Spleen (tissue), 11 donors: ENCODE measurements at regions not wholly inside any gene's neighbourhood (a gene's known extent, or its start where the extent isn't known, plus 50 kb on each side); places are given as distances from the start of the nearest gene placed in this dataset.

Source experiments
- DNase-seq: peaks from one replicate; pipeline ENCODE4 v3.0.0-alpha.2; 2020
- H3K27ac ChIP-seq, 8 donors: fragments of 200-600 bp; sonication (generic) in 7 of 8; 1 replicate in 4 of 8; 2 replicates in 4 of 8; pipeline versions ENCODE4 v1.5.0 to v1.8.0; 2016 to 2021; ENCODE audit warnings: inconsistent platforms in 4 of 8, mild to moderate bottlenecking in 4 of 8, moderate library complexity in 1 of 8
- H3K27me3 ChIP-seq, 7 donors: fragments of 200-600 bp; sonication (generic) in 6 of 7; replicated peaks in 1 of 7; 1 replicate in 4 of 7; 2 replicates in 3 of 7; pipeline versions ENCODE4 v1.5.0 to v1.8.0; 2016 to 2021; ENCODE audit warnings: inconsistent platforms in 3 of 7, mild to moderate bottlenecking in 1 of 7
- H3K36me3 ChIP-seq, 6 donors: fragments of 200-600 bp; sonication (generic) in 5 of 6; 1 replicate in 4 of 6; 2 replicates in 2 of 6; pipeline versions ENCODE4 v1.5.0 to v1.8.0; 2016 to 2021; ENCODE audit warnings: inconsistent platforms in 2 of 6
- H3K4me1 ChIP-seq, 6 donors: fragments of 200-600 bp; sonication (generic) in 5 of 6; 1 replicate in 3 of 6; 2 replicates in 3 of 6; pipeline versions ENCODE4 v1.5.0 to v1.8.0; 2016 to 2021; ENCODE audit warnings: inconsistent platforms in 3 of 6
- H3K4me3 ChIP-seq, 8 donors: fragments of 200-600 bp; sonication (generic) in 7 of 8; 1 replicate in 4 of 8; 2 replicates in 4 of 8; pipeline versions ENCODE4 v1.5.0 to v1.8.0; 2016 to 2021; ENCODE audit warnings: inconsistent platforms in 4 of 8, mild to moderate bottlenecking in 4 of 8, moderate library complexity in 2 of 8
- H3K9me3 ChIP-seq, 8 donors: fragments of 200-600 bp; sonication (generic) in 7 of 8; 1 replicate in 4 of 8; 2 replicates in 4 of 8; pipeline versions ENCODE4 v1.5.0 to v1.8.0; 2016 to 2021; ENCODE audit warnings: inconsistent platforms in 4 of 8
- POLR2A ChIP-seq, 3 donors: fragments of 450-650 bp; IDR thresholded peaks; one replicate each; pipeline ENCODE4 v1.5.1; 2017; ENCODE audit warnings: antibody characterized with exemption in 3 of 3, mild to moderate bottlenecking in 1 of 3
- POLR2AphosphoS5 ChIP-seq, 3 donors: sonication (generic); formaldehyde crosslinking; IDR thresholded peaks; one replicate each; pipeline ENCODE4 v1.5.1; 2017; ENCODE audit warnings: antibody characterized with exemption in 3 of 3
- WGBS, 5 donors: extraction: QIAGEN DNeasy Blood & Tissue Kit in 3 of 5; methylation state at CpG; one replicate each; pipeline versions ENCODE4 v1.1.5 to v1.1.7; 2013 to 2018; 5-methylcytosine and 5-hydroxymethylcytosine counted together
- intact Hi-C: fragments of 100-400 bp; cut with DNase I; formaldehyde crosslinking; loops from one replicate; pipeline ENCODE4 v1.15.0; 2023; ENCODE audit warnings: low total_unique reads
- TF ChIP-seq, protein P1 (sequence below), 11 experiments: fragments of 200-600 bp in 7 of 11; fragments of 450-650 bp in 4 of 11; sonication (generic) in 4 of 11; IDR thresholded peaks in 8 of 11; conservative IDR thresholded peaks in 3 of 11; 1 replicate in 7 of 11; 2 replicates in 4 of 11; pipeline versions ENCODE4 v1.4.0 to v1.8.0; 2016 to 2021; ENCODE audit warnings: antibody characterized with exemption in 11 of 11, inconsistent platforms in 4 of 11, mild to moderate bottlenecking in 1 of 11
- donor health status: healthy with polysubstance abuse.
- donor health status: DM: no; HTN: no; CAD: no; lungs with moderate emphysema.
- donor health status: DM: no; HTN: no; CAD: no.
- donor health status: Bipolar disorder and iron deficiency.
- donor health status: healthy.
- donor health status: DM: no; HTN: no; CAD: no.
- donor health status: DM: yes; HTN: yes; CAD: no.

DNA sequence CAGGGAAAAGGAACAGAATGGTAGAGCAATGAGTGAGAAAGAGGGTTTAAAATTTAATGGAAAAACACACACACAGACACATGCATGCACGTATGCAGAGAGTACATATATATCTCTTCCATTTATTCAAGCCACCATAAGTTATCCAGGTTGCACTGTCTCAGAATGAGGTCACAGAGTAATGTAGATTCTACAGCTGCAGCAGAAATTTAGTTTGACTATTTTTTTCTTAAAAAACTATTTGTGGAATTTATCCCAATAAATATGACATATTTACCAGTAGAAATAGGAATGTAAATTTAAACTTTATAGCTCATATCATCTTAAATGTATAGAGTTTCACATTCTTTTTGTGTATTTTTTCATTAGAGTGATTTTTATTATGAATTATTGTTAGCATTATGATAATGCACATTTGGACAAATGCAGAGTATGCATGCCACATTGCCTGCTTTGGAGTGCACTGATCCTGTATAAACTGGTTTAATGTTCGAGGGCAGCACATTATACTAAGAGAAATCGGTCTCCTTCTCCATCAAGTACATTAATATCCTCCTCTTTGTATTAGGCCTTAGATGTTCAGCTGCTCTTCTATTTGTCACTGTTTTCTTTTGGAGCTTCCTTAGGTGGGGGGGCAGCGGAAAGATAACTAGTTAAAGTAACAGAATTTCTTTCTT is 216.3 kb upstream of the TARS1 start:
- intact Hi-C loops = no loop called here
- TF ChIP-seq POLR2AphosphoS5 (IDR thresholded peaks at IDR 0.05) (no peak), POLR2A (IDR thresholded peaks at IDR 0.05) (no peak)
- TF ChIP-seq, protein P1, sequence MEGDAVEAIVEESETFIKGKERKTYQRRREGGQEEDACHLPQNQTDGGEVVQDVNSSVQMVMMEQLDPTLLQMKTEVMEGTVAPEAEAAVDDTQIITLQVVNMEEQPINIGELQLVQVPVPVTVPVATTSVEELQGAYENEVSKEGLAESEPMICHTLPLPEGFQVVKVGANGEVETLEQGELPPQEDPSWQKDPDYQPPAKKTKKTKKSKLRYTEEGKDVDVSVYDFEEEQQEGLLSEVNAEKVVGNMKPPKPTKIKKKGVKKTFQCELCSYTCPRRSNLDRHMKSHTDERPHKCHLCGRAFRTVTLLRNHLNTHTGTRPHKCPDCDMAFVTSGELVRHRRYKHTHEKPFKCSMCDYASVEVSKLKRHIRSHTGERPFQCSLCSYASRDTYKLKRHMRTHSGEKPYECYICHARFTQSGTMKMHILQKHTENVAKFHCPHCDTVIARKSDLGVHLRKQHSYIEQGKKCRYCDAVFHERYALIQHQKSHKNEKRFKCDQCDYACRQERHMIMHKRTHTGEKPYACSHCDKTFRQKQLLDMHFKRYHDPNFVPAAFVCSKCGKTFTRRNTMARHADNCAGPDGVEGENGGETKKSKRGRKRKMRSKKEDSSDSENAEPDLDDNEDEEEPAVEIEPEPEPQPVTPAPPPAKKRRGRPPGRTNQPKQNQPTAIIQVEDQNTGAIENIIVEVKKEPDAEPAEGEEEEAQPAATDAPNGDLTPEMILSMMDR (IDR thresholded peaks at IDR 0.05 in 8 of 11, conservative IDR thresholded peaks at IDR 0.05 in 3 of 11) = no peak
- WGBS, 5 donors = 84 to 93% (median 89%) methylated on average over 4 of the region's 4 CpGs
- H3K27me3 ChIP-seq = no peaks in the 10 kb centered on the region
- H3K27ac ChIP-seq = no peak overlapping the region
- H3K36me3 ChIP-seq = no peaks in the 10 kb centered on the region
- H3K4me3 ChIP-seq = no peak overlapping the region
- peaks cover 0 to 3% (median 0%) of the 10 kb centered on the region in 6 donors for H3K4me1 ChIP-seq
- peaks cover 0 to 8% (median 3%) of the 10 kb centered on the region in 8 donors for H3K9me3 ChIP-seq
- no peak for DNase-seq

DNA sequence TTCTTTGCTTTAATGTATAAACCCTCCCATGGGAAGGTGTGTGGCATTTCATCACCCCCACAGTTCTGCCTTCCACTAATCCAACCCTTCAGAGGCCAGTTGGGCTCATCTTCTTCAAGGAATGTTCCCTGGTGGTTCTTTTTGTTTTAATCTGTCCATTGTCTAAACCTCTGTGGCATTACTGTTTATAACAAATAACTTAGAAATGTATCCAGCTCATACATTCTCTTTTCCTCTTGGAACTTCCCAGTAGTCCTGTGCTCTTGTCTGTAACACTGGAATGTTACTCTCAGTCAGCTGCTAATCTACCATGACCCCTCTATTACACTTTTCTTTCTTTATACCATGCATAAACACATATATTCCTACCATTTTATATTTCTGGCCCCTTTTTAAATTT is 213.5 kb upstream of the TARS1 start:
- H3K27me3 ChIP-seq = no peaks in the 10 kb centered on the region
- H3K9me3 ChIP-seq = peaks cover 0 to 8% (median 3%) of the 10 kb centered on the region in 8 donors
- H3K4me3 ChIP-seq = no peak overlapping the region
- H3K36me3 ChIP-seq = no peaks in the 10 kb centered on the region
- no peak for DNase-seq
- peaks cover 0 to 5% (median 0%) of the 10 kb centered on the region in 6 donors for H3K4me1 ChIP-seq
- H3K27ac ChIP-seq = no peak overlapping the region
- intact Hi-C loops = no loop called here
- TF ChIP-seq, protein P1 (IDR thresholded peaks at IDR 0.05 in 8 of 11, conservative IDR thresholded peaks at IDR 0.05 in 3 of 11) = no peak
- TF ChIP-seq POLR2AphosphoS5 (IDR thresholded peaks at IDR 0.05) (no peak), POLR2A (IDR thresholded peaks at IDR 0.05) (no peak)

DNA sequence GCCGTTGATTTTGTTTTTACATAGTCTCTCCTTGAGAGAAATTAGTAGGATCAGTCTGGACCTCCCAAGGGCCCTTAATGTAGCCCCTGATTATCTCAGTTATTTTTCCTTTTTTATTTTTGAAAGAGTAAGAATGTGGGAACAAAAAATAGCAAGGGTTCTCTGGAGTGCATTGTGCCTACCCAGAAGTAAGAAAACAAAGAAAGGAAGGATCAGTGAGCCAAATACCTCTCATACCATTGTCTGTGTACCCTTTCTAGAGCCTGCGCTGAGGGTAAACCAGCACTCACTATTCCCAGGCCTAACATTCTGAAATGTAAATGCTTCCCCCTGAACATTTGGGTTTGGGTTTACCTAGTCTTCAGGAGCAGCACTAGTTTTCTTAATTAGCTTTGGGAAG is 213.0 kb upstream of the TARS1 start:
- H3K27me3 ChIP-seq = no peaks in the 10 kb centered on the region
- peaks cover 0 to 5% (median 0%) of the 10 kb centered on the region in 6 donors for H3K4me1 ChIP-seq
- DNase-seq = no peak
- 86 to 94% (median 92%) methylated on average over 2 of the region's 2 CpGs for WGBS, 5 donors
- intact Hi-C loops = no loop called here
- H3K9me3 ChIP-seq = peaks cover 0 to 8% (median 3%) of the 10 kb centered on the region in 8 donors
- H3K4me3 ChIP-seq = no peak overlapping the region
- TF ChIP-seq, protein P1 (IDR thresholded peaks at IDR 0.05 in 8 of 11, conservative IDR thresholded peaks at IDR 0.05 in 3 of 11) = no peak
- TF ChIP-seq POLR2AphosphoS5 (IDR thresholded peaks at IDR 0.05) (no peak), POLR2A (IDR thresholded peaks at IDR 0.05) (no peak)
- no peak overlapping the region for H3K27ac ChIP-seq
- H3K36me3 ChIP-seq = no peaks in the 10 kb centered on the region

DNA sequence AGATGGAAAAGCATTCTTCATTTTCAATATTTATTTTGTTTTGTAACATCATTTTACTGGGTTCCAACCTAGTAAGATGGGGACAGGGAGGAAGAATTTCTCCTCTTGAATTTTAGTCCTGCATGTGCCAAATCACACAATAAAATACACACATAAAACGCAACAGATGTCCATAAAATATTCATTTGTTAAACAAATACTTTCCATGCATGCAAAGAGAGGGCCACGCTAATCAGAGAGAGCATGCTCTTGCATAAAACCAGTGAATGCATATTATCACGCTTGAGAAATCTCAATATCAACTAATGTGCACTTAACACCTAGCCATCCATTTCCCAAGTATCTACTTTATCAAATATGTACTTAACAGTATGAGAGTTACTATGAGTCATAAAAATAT is 212.6 kb upstream of the TARS1 start:
- Histone ChIP-seq H3K9me3 (peaks cover 0 to 8% (median 3%) of the 10 kb centered on the region in 8 donors), H3K4me1 (peaks cover 0 to 5% (median 0%) of the 10 kb centered on the region in 6 donors), H3K27ac (no peak overlapping the region), H3K27me3 (no peaks in the 10 kb centered on the region), H3K36me3 (no peaks in the 10 kb centered on the region), H3K4me3 (no peak overlapping the region)
- no peak for DNase-seq
- WGBS, 5 donors = 85 to 97% (median 90%) methylated on average over 3 of the region's 3 CpGs
- TF ChIP-seq POLR2A (IDR thresholded peaks at IDR 0.05) (no peak), POLR2AphosphoS5 (IDR thresholded peaks at IDR 0.05) (no peak)
- TF ChIP-seq, protein P1 (IDR thresholded peaks at IDR 0.05 in 8 of 11, conservative IDR thresholded peaks at IDR 0.05 in 3 of 11) = no peak
- intact Hi-C loops = no loop called here
